Activated CD4-positive, alpha-beta memory T cell treated with anti-CD3 and anti-CD28 coated beads for 36 hours (primary cell): ENCODE measurements at regions not wholly inside any gene's neighbourhood (a gene's known extent, or its start where the extent isn't known, plus 50 kb on each side); places are given as distances from the start of the nearest gene placed in this dataset.
"Not testable (repeated sequence)": the region's sequence is repeated elsewhere in the genome, so short reads cannot be mapped to it uniquely, and the experiment has no call there.

Experiments
- CTCF ChIA-PET: fragments of 350-600 bp; sonication (Branson Sonifier 250); formaldehyde crosslinking; loops from one replicate; lab custom pipeline; 2021; ENCODE audit warnings: antibody characterized with exemption, inconsistent platforms; lab: Charles Lee
- POLR2A ChIA-PET: fragments of 350-600 bp; sonication (Branson Sonifier 250); formaldehyde crosslinking; loops from one replicate; lab custom pipeline; 2021; ENCODE audit warnings: antibody characterized with exemption; lab: Charles Lee
- DNase-seq: peaks from one replicate; pipeline ENCODE4 v3.0.0-alpha.2; 2020
- H3K27ac Mint-ChIP-seq: one replicate; pipeline ENCODE4 v1.8.0; 2021; ENCODE audit warnings: mixed read lengths
- H3K27me3 Mint-ChIP-seq: one replicate; pipeline ENCODE4 v1.8.0; 2021; ENCODE audit warnings: mixed read lengths
- H3K36me3 Mint-ChIP-seq: one replicate; pipeline ENCODE4 v1.8.0; 2021; ENCODE audit warnings: mixed read lengths
- H3K4me1 Mint-ChIP-seq: one replicate; pipeline ENCODE4 v1.8.0; 2021; ENCODE audit warnings: low read depth, mixed read lengths
- H3K4me3 Mint-ChIP-seq: one replicate; pipeline ENCODE4 v1.8.0; 2021; ENCODE audit warnings: mild to moderate bottlenecking, mixed read lengths
- H3K9me3 Mint-ChIP-seq: one replicate; pipeline ENCODE4 v1.8.0; 2021; ENCODE audit warnings: mixed read lengths
- intact Hi-C: fragments of 100-400 bp; cut with micrococcal nuclease; formaldehyde crosslinking; loops from one replicate; pipeline ENCODE4 v1.15.1; 2023

GRCh38 chr17:56724664-56725063 is 109.1 kb downstream of the C17orf67 start:
- POLR2A ChIA-PET = no interaction called here
- no peak for DNase-seq
- Mint-ChIP-seq H3K4me3 (no peak overlapping the region), H3K27me3 (peaks cover under 1% of the 10 kb centered on the region), H3K4me1 (no peaks in the 10 kb centered on the region), H3K9me3 (no peaks in the 10 kb centered on the region), H3K36me3 (no peaks in the 10 kb centered on the region), H3K27ac (no peak overlapping the region)
- intact Hi-C loops = no loop called here
- CTCF ChIA-PET = interaction anchor here (2.0 to 2.1 kb wide), 2 partner anchors 9 to 55 kb away, joined by 8 to 9 read pairs; no protein-coding TSS in a partner anchor

GRCh38 chr17:56725144-56725543 is 108.6 kb downstream of the C17orf67 start:
- no peaks in the 10 kb centered on the region for H3K27me3 Mint-ChIP-seq

GRCh38 chr17:56727876-56728617 is 105.7 kb downstream of the C17orf67 start:
- no peak for DNase-seq
- ChIA-PET POLR2A (no interaction called here), CTCF (no interaction called here)
- no peaks in the 10 kb centered on the region for H3K27me3 Mint-ChIP-seq
- intact Hi-C loops = no loop called here
- no peaks in the 10 kb centered on the region for H3K36me3 Mint-ChIP-seq
- no peak overlapping the region for H3K27ac Mint-ChIP-seq
- H3K9me3 Mint-ChIP-seq = no peaks in the 10 kb centered on the region
- no peak overlapping the region for H3K4me3 Mint-ChIP-seq
- H3K4me1 Mint-ChIP-seq = no peaks in the 10 kb centered on the region

More at GRCh38 chr17:56725144-56725543, 108.6 kb downstream of the C17orf67 start:
- no peaks in the 10 kb centered on the region for H3K9me3 Mint-ChIP-seq
- ChIA-PET POLR2A (no interaction called here), CTCF (interaction anchor here (2.1 kb wide), 1 partner anchor 9 kb away, joined by 8 read pairs; no protein-coding TSS in a partner anchor)
- no peaks in the 10 kb centered on the region for H3K4me1 Mint-ChIP-seq
- H3K4me3 Mint-ChIP-seq = no peak overlapping the region
- intact Hi-C loops = no loop called here
- DNase-seq = no peak
- H3K36me3 Mint-ChIP-seq = no peaks in the 10 kb centered on the region
- no peak overlapping the region for H3K27ac Mint-ChIP-seq

GRCh38 chr17:56731096-56731495 is 102.6 kb downstream of the C17orf67 start:
- DNase-seq, H3K27me3 Mint-ChIP-seq, H3K4me1 Mint-ChIP-seq, H3K9me3 Mint-ChIP-seq, H3K36me3 Mint-ChIP-seq, POLR2A ChIA-PET, CTCF ChIA-PET, H3K4me3 Mint-ChIP-seq, intact Hi-C loops, H3K27ac Mint-ChIP-seq: not testable (repeated sequence)

DNA sequence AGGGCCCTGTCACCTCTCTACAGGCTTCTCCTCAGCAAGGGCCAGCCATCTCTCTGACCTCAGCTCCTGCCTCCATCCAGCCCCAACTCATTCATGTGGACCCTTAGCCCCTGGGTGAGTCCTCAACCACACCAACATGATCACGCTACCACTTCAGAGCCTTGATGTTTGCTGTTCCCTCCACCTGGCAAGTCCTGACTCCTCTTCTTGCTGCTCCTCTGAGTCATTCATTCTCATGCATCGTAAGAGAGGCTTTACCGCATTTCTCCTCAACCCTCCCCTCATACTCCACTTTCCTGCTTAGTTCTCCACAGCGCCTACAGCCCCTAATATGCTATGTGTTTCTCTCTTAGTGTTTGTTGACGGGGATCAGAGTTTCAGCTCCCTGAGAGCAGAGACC is 99.9 kb downstream of the C17orf67 start:
- ChIA-PET POLR2A (no interaction called here), CTCF (interaction anchor here (1.0 kb wide), 1 partner anchor 18 kb away, joined by 4 read pairs; no protein-coding TSS in a partner anchor)
- Mint-ChIP-seq H3K27ac (no peak overlapping the region), H3K4me3 (no peak overlapping the region), H3K9me3 (no peaks in the 10 kb centered on the region), H3K27me3 (no peaks in the 10 kb centered on the region), H3K4me1 (no peaks in the 10 kb centered on the region), H3K36me3 (no peaks in the 10 kb centered on the region)
- intact Hi-C loops = no loop called here
- no peak for DNase-seq

DNA sequence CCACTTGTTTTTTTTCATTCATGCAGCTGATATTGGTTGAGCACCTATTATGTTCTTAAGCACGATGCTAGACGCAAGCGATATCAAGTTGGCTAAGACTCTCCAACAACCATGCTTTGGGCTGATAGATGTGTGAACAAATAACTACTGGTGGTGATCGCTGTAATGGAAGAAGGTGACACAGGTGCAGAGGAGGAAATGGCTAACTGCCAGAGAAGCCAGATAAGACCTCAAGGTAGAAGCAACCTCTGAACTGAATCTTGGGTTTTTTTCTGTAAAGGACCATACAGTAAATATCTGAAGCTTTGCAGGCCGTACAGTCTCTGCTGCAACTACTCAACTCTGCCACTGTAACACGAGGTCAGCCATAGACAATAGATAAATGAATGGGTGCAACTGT is 97.9 kb downstream of the C17orf67 start:
- H3K36me3 Mint-ChIP-seq = no peaks in the 10 kb centered on the region
- no peak overlapping the region for H3K27ac Mint-ChIP-seq
- DNase-seq = no peak
- POLR2A ChIA-PET = no interaction called here
- no peaks in the 10 kb centered on the region for H3K4me1 Mint-ChIP-seq
- H3K4me3 Mint-ChIP-seq = no peak overlapping the region
- CTCF ChIA-PET = interaction anchor here (2.8 kb wide), 1 partner anchor 20 kb away, joined by 11 read pairs; no protein-coding TSS in a partner anchor
- intact Hi-C loops = no loop called here
- H3K27me3 Mint-ChIP-seq = peaks cover 2% of the 10 kb centered on the region
- H3K9me3 Mint-ChIP-seq = no peaks in the 10 kb centered on the region

DNA sequence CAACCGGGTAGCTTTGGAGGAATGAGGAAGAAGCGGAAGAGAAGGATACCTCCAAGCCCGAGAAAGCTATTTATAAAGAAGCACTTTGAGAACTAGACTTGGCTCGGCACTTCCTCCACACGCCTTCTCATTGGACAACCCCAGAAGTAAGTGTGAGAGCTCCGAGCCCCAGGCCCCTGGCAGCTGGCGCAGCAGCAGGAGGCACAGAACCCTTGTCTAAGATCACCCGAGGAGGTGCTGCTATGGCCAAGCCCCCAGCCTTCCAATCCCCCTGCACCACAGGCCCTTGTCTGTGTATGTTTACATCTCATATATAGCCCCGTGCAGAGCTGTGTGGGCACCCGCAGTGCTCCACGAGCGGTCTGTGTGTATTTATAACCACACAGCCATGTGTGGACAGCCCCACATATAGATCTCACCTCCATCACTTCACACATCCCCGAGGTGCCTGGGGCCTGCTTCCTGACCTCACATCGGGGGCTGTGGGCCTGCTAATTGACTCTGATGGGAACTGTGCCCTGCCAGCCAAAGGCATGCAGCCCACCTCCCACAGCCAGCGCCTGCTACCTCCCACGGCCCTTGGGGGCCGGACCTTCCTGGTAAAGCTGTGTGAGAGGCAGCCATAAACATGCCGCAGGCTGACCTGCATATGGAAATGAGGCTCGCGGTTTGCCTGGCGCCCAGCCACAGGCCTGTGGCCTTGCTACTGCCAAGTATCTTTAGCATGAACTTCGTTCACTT is 96.1 kb downstream of the C17orf67 start:
- Mint-ChIP-seq H3K4me3 (no peak overlapping the region), H3K4me1 (no peaks in the 10 kb centered on the region), H3K9me3 (no peaks in the 10 kb centered on the region), H3K27me3 (peaks cover 6% of the 10 kb centered on the region), H3K27ac (no peak overlapping the region), H3K36me3 (no peaks in the 10 kb centered on the region)
- DNase-seq = no peak
- intact Hi-C loops = no loop called here
- ChIA-PET CTCF (interaction anchor here (2.8 kb wide), 1 partner anchor 22 kb away, joined by 11 read pairs; no protein-coding TSS in a partner anchor), POLR2A (no interaction called here)

DNA sequence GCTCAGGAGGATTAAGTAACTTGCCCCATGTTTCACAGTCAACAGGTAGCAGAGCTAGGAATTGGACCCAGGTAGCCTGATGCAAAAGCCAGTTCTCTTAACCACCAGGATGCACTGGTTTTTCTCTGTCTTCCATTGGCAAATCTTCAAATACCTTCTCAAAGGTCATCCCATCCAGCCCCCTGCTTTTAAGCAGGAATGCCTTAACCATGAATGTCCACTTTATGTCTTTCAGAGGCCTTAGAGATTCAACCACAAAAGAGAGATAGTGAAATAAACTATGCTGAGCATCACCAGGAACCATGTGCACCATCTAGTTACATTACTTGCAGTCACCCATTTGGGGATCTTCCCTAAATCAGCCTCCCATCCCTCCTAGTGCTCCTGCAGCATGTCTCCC is 94.3 kb downstream of the C17orf67 start:
- H3K27me3 Mint-ChIP-seq = peaks cover 6% of the 10 kb centered on the region
- H3K4me3 Mint-ChIP-seq = no peak overlapping the region
- no peaks in the 10 kb centered on the region for H3K36me3 Mint-ChIP-seq
- H3K4me1 Mint-ChIP-seq = no peaks in the 10 kb centered on the region
- no peaks in the 10 kb centered on the region for H3K9me3 Mint-ChIP-seq
- H3K27ac Mint-ChIP-seq = no peak overlapping the region
- DNase-seq = no peak
- intact Hi-C loops = no loop called here
- ChIA-PET CTCF (interaction anchor here (1.4 to 1.6 kb wide), 2 partner anchors 24 to 41 kb away, joined by 4 to 5 read pairs; no protein-coding TSS in a partner anchor), POLR2A (no interaction called here)

GRCh38 chr17:56739776-56740175 is 93.9 kb downstream of the C17orf67 start:
- H3K27ac Mint-ChIP-seq = no peak overlapping the region
- ChIA-PET POLR2A (no interaction called here), CTCF (interaction anchor here (1.4 to 1.6 kb wide), 2 partner anchors 24 to 40 kb away, joined by 4 to 5 read pairs; no protein-coding TSS in a partner anchor)
- no peaks in the 10 kb centered on the region for H3K4me1 Mint-ChIP-seq
- no peaks in the 10 kb centered on the region for H3K9me3 Mint-ChIP-seq
- intact Hi-C loops = no loop called here
- DNase-seq = no peak
- peaks cover 6% of the 10 kb centered on the region for H3K27me3 Mint-ChIP-seq
- no peaks in the 10 kb centered on the region for H3K36me3 Mint-ChIP-seq
- no peak overlapping the region for H3K4me3 Mint-ChIP-seq

GRCh38 chr17:56740481-56740880 is 93.2 kb downstream of the C17orf67 start:
- DNase-seq = no peak
- Mint-ChIP-seq H3K27ac (no peak overlapping the region), H3K9me3 (no peaks in the 10 kb centered on the region), H3K4me3 (no peak overlapping the region), H3K36me3 (no peaks in the 10 kb centered on the region), H3K4me1 (no peaks in the 10 kb centered on the region), H3K27me3 (peaks cover 6% of the 10 kb centered on the region)
- ChIA-PET POLR2A (no interaction called here), CTCF (interaction anchor here (1.4 kb wide), 1 partner anchor 25 kb away, joined by 4 read pairs; no protein-coding TSS in a partner anchor)
- intact Hi-C loops = no loop called here
